NCI-H748 (cell line): ENCODE measurements at regions not wholly inside any gene's neighbourhood (a gene's known extent, or its start where the extent isn't known, plus 50 kb on each side); places are given as distances from the start of the nearest gene placed in this dataset.
"Not testable (repeated sequence)": the region's sequence is repeated elsewhere in the genome, so short reads cannot be mapped to it uniquely, and the experiment has no call there.

ENCODE experiments used
- DNase-seq: peaks from one replicate; lab custom pipeline; 2025; ENCODE audit not compliant: unreplicated experiment; lab: John Stamatoyannopoulos, UW

DNA sequence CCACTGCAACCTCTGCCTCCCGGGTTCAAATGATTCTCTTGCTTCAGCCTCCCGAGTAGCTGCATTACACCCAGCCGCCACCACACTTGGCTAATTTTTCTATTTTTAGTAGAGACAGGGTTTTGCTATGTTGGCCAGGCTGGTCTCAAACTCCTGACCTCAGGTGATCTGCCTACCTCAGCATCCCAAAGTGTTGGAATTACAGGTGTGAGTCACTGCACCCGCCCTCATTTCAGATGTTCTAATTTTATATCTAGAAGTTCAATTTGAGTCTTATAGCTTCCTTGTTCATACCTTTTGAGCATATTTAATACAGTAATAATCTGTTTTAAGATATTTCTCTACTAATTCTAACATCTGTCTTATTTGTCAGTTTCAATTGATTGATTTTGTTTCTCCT lies 159.1 kb downstream of the CYB561 start:
- not testable (repeated sequence) for DNase-seq

GRCh38 chr17:63289931-63290330 lies 156.2 kb downstream of the CYB561 start:
- DNase-seq = no peak

GRCh38 chr17:63290351-63290750 lies 155.8 kb downstream of the CYB561 start:
- DNase-seq = no peak

GRCh38 chr17:63290784-63291183 lies 155.3 kb downstream of the CYB561 start:
- DNase-seq = peak; percentile 54

DNA sequence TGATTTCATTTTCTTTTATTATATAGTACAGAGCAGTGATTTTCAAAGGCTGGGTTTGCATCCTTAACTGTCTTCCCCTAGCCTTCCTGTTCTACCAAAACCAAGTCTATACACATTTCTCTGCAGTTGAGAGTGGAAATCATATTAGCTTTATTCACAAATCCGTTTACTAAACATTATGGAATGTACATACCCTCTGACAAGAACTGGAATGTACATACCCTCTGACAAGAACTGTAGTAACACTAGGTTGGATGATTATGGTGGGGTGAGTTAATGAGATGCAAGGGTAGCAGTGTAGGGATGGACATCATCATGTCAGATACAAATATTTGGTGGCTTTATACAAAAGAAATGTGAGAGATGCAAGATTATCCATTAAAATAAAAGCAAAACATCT lies 154.8 kb downstream of the CYB561 start:
- DNase-seq = no peak

DNA sequence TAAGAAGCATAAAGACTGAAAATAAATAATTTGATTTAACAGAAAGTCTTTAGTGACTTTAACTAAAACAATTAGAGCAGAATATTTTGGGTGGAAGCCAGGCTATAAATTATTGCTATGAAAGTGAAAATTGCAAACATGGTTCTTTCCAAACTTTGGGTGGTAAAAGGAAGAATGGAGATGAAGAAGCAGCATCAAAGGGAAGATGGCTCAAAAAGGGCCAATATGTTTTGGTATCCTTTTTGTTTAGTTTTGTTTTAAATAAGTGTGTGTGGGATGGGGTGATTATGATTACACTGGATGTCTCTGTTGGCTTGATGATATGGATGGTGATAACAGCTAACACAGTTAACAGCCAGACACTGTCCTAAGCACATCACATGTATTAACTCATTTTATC lies 153.7 kb downstream of the CYB561 start:
- DNase-seq = no peak

DNA sequence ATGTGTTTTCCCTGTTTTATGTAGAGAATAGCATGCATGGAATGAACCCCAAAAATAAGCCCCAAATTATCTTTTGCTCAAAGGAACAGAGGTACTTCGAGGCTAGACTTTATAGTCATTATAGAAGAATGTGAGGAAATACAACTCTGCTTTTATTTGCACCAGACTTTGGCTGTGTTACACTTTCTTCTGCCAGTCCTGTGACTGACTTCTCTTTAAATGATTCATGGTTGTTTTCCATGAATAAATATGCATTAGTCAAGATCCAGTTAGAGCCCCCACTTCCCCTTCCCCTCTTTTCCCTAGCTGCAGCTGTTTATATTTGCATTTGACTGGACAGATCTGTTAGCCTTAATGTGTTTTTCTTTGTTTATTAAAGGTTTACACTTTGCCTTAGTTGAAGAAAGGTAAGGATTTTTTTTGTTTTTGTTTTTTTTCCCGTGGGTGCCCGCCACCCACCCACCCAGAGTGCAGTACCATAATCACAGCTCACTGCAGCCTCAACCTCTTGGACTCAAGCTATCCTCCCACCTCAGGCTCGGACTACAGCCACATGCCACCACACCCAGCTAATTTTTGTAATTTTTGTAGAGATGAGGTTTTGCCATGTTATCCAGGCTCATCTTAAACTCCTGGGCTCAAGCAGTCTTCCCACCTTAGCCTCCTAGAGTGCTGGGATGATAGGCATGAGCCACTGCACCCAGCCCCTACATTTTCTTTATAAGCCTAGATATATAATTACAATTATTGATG lies 152.6 kb downstream of the CYB561 start:
- no peak for DNase-seq

DNA sequence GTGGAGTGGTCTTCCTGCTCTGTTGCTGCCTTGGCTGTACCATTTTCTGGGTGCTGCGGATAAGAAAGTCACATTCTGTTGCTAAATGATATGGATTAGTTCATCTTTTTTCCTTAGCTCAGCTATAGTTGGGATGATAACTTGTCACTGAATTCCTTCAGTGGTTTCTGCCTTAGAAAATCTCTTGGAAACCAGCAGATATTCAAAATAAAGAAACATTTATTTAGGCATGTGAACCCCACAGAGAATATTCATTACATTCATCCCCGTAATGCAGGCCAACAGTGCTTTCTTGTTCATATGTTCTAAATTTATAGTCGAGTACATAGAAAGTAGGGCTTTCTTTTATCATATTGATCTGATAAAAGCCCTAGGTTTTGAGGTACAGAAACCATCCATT lies 151.3 kb downstream of the CYB561 start:
- no peak for DNase-seq

DNA sequence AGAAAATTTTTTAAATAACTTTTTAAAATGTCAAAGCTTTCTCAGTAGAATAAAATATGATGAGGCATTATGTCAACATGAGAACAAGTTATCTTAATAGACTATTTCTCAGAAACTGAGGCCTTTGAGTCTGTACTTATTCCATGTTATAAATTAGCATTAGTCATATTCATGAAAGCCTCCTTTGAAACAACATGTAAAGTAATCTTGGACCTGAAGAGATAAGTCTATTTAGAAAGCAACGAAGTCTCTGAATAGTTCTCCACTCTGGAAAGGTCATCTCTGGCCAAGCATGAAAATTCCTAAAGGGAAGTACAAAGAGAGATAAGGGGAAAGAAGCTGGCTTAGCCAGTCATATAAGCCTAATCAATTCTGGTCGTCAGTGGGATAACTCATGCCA lies 150.8 kb downstream of the CYB561 start:
- no peak for DNase-seq

- no peak for DNase-seq
Observed at GRCh38 chr17:63295839-63296590, 150.1 kb downstream of the CYB561 start.

DNA sequence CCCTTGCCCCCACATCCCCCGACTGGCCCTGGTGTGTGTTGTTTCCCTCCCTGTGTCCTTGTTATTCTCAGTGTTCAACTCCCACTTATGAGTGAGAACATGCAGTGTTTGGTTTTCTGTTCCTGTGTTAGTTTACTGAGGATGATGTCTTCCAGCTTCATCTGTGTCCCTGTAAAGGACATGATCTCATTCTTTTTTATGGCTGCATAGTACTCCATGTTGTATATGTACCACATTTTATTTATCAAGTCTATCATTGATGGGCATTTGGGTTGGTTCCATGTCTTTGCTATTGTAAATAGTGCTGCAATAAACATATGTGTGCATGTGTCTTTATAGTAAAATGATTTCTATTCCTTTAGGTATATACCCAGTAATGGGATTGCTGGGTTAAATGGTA lies 147.2 kb downstream of the CYB561 start:
- not testable (repeated sequence) for DNase-seq

GRCh38 chr17:63304704-63305261 lies 141.3 kb downstream of the CYB561 start:
- DNase-seq = no peak

- no peak for DNase-seq
Observed at GRCh38 chr17:63305857-63306256, 140.2 kb downstream of the CYB561 start.

DNA sequence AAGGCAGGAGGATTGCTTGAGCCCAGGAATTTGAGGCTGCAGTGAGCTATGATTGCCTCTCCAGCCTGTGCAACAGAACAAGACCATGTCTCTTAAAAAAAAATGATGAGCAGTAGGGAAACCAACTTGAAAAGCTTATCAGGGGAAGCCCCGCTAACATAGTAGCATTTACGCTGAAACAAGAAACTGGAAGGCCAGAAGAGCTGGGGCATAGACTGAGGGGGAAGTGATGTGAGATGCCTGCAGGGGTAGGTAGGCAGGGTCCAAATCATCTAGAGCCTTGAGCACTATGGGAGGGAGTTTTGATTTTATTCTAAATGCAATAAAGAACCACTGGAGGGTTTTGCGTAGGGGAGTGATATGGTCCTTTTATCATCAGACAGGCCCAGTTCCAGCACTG lies 139.3 kb downstream of the CYB561 start:
- no peak for DNase-seq

- DNase-seq = no peak
Observed at GRCh38 chr17:63308272-63308671, 137.8 kb downstream of the CYB561 start.

DNA sequence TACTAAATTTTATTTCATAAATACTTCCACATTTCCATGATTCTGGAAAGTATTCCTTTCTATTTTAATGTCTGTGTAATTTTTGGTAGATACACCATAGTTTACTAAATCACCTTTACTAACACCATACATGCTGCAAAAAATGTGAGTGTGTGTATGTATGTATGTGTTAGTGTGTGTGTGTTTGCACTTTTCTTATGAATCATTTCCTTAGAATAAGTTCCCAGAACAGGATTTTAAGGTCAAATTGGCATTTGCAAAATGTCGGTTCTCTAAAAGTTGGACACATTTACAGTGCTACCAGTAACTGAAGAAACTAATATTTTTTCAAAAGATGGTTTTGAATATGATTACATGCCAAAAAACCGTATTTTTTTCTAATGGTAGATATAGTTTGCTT lies 137.1 kb downstream of the CYB561 start:
- DNase-seq = no peak

- no peak for DNase-seq
Observed at GRCh38 chr17:63311416-63311937, 134.6 kb downstream of the CYB561 start.

DNA sequence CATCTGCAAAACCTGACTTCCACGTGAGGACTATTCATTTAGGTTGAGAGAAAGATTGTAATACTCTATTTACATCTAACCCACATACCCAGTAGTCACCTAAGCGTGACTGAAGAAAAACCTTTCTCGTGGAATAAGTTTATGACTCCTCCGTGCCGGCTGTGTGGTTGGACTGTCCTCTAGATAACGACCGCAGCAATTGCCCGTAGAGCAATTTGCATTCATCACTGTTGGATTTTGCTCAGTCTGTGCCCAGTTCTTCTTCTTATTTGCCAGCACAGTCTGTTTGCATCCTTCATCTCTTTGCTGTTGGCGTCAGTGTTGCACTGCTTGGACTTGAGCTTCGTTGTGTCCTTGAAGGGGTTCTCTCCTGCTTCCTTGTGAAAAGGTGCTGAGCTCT lies 131.3 kb downstream of the CYB561 start:
- no peak for DNase-seq

DNA sequence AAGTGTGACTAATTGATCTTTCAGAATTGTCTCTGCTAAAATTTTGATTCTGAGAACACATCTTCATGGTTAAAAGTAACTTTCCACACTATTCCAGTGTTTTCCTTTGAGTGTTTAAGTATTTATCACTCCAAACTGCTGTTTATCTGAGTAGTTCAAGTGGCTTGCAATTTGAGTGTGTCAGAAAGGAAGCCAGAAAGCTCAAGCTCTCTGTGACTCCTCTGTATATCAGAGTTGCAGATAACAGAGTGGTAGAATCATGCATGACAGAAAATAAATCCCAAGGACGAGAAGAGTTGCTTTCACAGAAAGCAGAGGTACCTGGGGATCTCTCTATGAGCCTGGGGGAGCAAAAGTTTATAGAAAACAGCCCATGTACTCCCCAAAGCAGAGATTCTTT lies 130.0 kb downstream of the CYB561 start:
- no peak for DNase-seq

- DNase-seq = no peak
Observed at GRCh38 chr17:63317166-63317840, 128.8 kb downstream of the CYB561 start.

- DNase-seq = no peak
Observed at GRCh38 chr17:63325808-63326207, 120.3 kb downstream of the CYB561 start.
